Caco-2 (cell line): ENCODE measurements at regions not wholly inside any gene's neighbourhood (a gene's known extent, or its start where the extent isn't known, plus 50 kb on each side); places are given as distances from the start of the nearest gene placed in this dataset.

Experiments
- BruUV-seq: library from RNA; stranded (reverse); fragments of 400-500 nt; replicated peaks from 2 replicates; lab custom pipeline; 2021; lab: Mats Ljungman, UMichigan
- CTCF ChIA-PET: fragments of 300-600 bp; sonication (Branson Sonifier 250); formaldehyde crosslinking; loops from one replicate; lab custom pipeline; 2022; ENCODE audit warnings: antibody characterized with exemption; lab: Charles Lee
- POLR2A ChIA-PET: fragments of 300-600 bp; sonication (Branson Sonifier 250); formaldehyde crosslinking; loops from one replicate; lab custom pipeline; 2022; ENCODE audit warnings: antibody characterized with exemption; lab: Charles Lee
- DNase-seq, 2 experiments: peaks; one replicate each; pipeline versions ENCODE4 v3.0.0 to v3.0.0-alpha.2; 2020 to 2022
- H3K27me3 ChIP-seq: replicated peaks from 2 replicates; pipeline ENCODE4 v1.6.0; 2011; ENCODE audit warnings: low read length; ENCODE audit not compliant: control insufficient read depth, insufficient read depth
- H3K36me3 ChIP-seq: 2 replicates; pipeline ENCODE4 v1.5.1; 2011; ENCODE audit warnings: low read length; ENCODE audit not compliant: control insufficient read depth, insufficient read depth
- H3K4me1 ChIP-seq: fragments of 250-450 bp; sonication (Bioruptor Pico); 2 replicates; pipeline ENCODE4 v1.5.1; 2020; ENCODE audit warnings: mild to moderate bottlenecking
- H3K4me3 ChIP-seq: 2 replicates; pipeline ENCODE4 v1.5.1; 2011; ENCODE audit warnings: low read depth, mild to moderate bottlenecking, control low read depth, low read length
- H3K9me3 ChIP-seq: fragments of 250-450 bp; sonication (Bioruptor Pico); 2 replicates; pipeline ENCODE4 v1.5.1; 2020; ENCODE audit warnings: mild to moderate bottlenecking, moderate library complexity
- H3K27ac Mint-ChIP-seq: one replicate; pipeline ENCODE4 v1.8.0; 2022; ENCODE audit warnings: mixed read lengths; ENCODE audit not compliant: unreplicated experiment
- H3K27me3 Mint-ChIP-seq: one replicate; pipeline ENCODE4 v1.8.0; 2022; ENCODE audit warnings: mixed read lengths; ENCODE audit not compliant: insufficient read depth, unreplicated experiment
- H3K36me3 Mint-ChIP-seq: one replicate; pipeline ENCODE4 v1.8.0; 2022; ENCODE audit warnings: mild to moderate bottlenecking, mixed read lengths; ENCODE audit not compliant: insufficient read depth, unreplicated experiment
- H3K4me1 Mint-ChIP-seq: one replicate; pipeline ENCODE4 v1.8.0; 2022; ENCODE audit warnings: low read depth, mixed read lengths; ENCODE audit not compliant: unreplicated experiment
- H3K4me3 Mint-ChIP-seq: one replicate; pipeline ENCODE4 v1.8.0; 2022; ENCODE audit warnings: mild to moderate bottlenecking, moderate library complexity, mixed read lengths; ENCODE audit not compliant: unreplicated experiment
- H3K9me3 Mint-ChIP-seq: one replicate; pipeline ENCODE4 v1.8.0; 2022; ENCODE audit warnings: mixed read lengths; ENCODE audit not compliant: unreplicated experiment
- intact Hi-C: fragments of 100-400 bp; cut with micrococcal nuclease; formaldehyde crosslinking; loops from one replicate; pipeline ENCODE4 v1.10.0; 2022; ENCODE audit not compliant: unreplicated experiment
- TF ChIP-seq, protein P1 (sequence below), 2 experiments: fragments of 200-600 bp in 1 of 2; IDR thresholded peaks; 1 replicate in 1 of 2; 2 replicates in 1 of 2; pipeline versions ENCODE4 v1.5.1 to v1.8.0; 2011 to 2022; ENCODE audit warnings: antibody characterized with exemption in 1 of 2, control low read depth in 1 of 2, inconsistent platforms in 1 of 2, low read depth in 1 of 2, low read length in 1 of 2, mild to moderate bottlenecking in 1 of 2, moderate library complexity in 1 of 2; ENCODE audit not compliant: insufficient read depth in 1 of 2, severe bottlenecking in 1 of 2, unreplicated experiment in 1 of 2

DNA sequence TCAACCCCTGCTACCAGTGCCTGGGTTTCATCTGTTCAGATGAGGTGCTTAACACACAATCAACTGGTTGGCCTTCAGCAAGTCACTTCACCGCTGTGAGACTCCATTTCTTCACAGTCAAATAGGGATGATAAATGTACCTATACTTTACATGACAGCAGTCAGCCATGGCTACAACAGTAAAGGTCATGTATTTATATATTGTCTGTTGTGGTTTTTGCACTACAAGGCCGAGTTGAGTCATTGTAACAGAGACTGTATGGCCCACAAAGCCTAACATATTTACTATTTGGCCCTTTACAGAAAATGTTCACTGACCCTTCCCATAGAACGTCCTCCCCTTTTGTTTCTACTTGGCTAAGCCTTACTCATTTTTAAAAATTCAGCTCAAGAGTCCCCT is 404.6 kb upstream of the F9 start:
- POLR2A ChIA-PET = no interaction called here
- intact Hi-C loops = loop anchor here (1.0 to 5.0 kb wide), 5 partner anchors 75 to 433 kb away; no protein-coding TSS in a partner anchor
- BruUV-seq = no TSS peak
- H3K9me3 ChIP-seq = no peaks in the 10 kb centered on the region
- H3K9me3 Mint-ChIP-seq = peaks cover 9% of the 10 kb centered on the region
- H3K27ac Mint-ChIP-seq = no peak overlapping the region
- no peak overlapping the region for H3K4me3 Mint-ChIP-seq
- H3K27me3 Mint-ChIP-seq = no peaks in the 10 kb centered on the region
- no peak for DNase-seq
- H3K27me3 ChIP-seq = no peaks in the 10 kb centered on the region
- no peaks in the 10 kb centered on the region for H3K4me1 Mint-ChIP-seq
- no peak overlapping the region for H3K4me3 ChIP-seq
- CTCF ChIA-PET = interaction anchor here (1.0 kb wide), 1 partner anchor 304 kb away, joined by 3 read pairs; no protein-coding TSS in a partner anchor
- no peaks in the 10 kb centered on the region for H3K36me3 ChIP-seq
- H3K36me3 Mint-ChIP-seq = no peaks in the 10 kb centered on the region
- H3K4me1 ChIP-seq = no peaks in the 10 kb centered on the region
- TF ChIP-seq, protein P1, sequence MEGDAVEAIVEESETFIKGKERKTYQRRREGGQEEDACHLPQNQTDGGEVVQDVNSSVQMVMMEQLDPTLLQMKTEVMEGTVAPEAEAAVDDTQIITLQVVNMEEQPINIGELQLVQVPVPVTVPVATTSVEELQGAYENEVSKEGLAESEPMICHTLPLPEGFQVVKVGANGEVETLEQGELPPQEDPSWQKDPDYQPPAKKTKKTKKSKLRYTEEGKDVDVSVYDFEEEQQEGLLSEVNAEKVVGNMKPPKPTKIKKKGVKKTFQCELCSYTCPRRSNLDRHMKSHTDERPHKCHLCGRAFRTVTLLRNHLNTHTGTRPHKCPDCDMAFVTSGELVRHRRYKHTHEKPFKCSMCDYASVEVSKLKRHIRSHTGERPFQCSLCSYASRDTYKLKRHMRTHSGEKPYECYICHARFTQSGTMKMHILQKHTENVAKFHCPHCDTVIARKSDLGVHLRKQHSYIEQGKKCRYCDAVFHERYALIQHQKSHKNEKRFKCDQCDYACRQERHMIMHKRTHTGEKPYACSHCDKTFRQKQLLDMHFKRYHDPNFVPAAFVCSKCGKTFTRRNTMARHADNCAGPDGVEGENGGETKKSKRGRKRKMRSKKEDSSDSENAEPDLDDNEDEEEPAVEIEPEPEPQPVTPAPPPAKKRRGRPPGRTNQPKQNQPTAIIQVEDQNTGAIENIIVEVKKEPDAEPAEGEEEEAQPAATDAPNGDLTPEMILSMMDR (IDR thresholded peaks at IDR 0.05; ENCODE audit: insufficient read depth in 1 of 2, low read depth in 1 of 2, low read length in 1 of 2, severe bottlenecking in 1 of 2, unreplicated experiment in 1 of 2) = no peak

- Histone ChIP-seq H3K4me1 (no peaks in the 10 kb centered on the region), H3K4me3 (no peak overlapping the region), H3K9me3 (no peaks in the 10 kb centered on the region), H3K27me3 (no peaks in the 10 kb centered on the region), H3K36me3 (no peaks in the 10 kb centered on the region)
- H3K36me3 Mint-ChIP-seq = no peaks in the 10 kb centered on the region
- intact Hi-C loops = no loop called here
- no peak overlapping the region for H3K27ac Mint-ChIP-seq
- no peak for DNase-seq
- no peaks in the 10 kb centered on the region for H3K27me3 Mint-ChIP-seq
- POLR2A ChIA-PET = no interaction called here
- no peak overlapping the region for H3K4me3 Mint-ChIP-seq
- no peaks in the 10 kb centered on the region for H3K4me1 Mint-ChIP-seq
- CTCF ChIA-PET = no interaction called here
- H3K9me3 Mint-ChIP-seq = peaks cover 9% of the 10 kb centered on the region
- no TSS peak for BruUV-seq
- TF ChIP-seq, protein P1 (IDR thresholded peaks at IDR 0.05; ENCODE audit: insufficient read depth in 1 of 2, low read depth in 1 of 2, low read length in 1 of 2, severe bottlenecking in 1 of 2, unreplicated experiment in 1 of 2) = no peak
These were observed 408.8 kb upstream of the F9 start for GRCh38 chrX:139121616-139122286.

DNA sequence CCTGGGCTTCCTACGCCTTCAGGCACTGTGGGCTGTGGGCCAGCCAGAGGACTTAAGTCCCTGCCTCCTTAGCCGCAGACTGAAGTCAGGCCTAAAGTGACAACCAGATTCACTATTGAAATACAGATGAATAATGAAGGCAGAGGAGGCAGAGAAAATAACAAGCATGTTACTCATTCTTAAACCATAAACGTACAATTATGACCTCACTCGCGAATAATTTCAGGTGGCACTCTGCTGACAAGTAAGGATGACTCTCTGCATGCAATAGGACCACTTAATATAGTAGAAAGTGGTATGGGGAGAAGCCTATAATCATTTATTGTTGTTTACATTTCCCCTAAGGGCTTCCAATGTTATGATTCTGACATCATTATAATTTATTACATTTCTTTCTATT is 409.2 kb upstream of the FGF13 start:
- peaks cover 9% of the 10 kb centered on the region for H3K9me3 Mint-ChIP-seq
- no peaks in the 10 kb centered on the region for H3K27me3 ChIP-seq
- DNase-seq = no peak
- no peaks in the 10 kb centered on the region for H3K36me3 Mint-ChIP-seq
- no peak overlapping the region for H3K4me3 ChIP-seq
- H3K4me1 ChIP-seq = no peaks in the 10 kb centered on the region
- H3K27ac Mint-ChIP-seq = no peak overlapping the region
- no peaks in the 10 kb centered on the region for H3K4me1 Mint-ChIP-seq
- BruUV-seq = no TSS peak
- no peak overlapping the region for H3K4me3 Mint-ChIP-seq
- POLR2A ChIA-PET = interaction anchor here (0.5 kb wide), 1 partner anchor 74 kb away, joined by 3 read pairs; no protein-coding TSS in a partner anchor
- intact Hi-C loops = no loop called here
- CTCF ChIA-PET = no interaction called here
- H3K36me3 ChIP-seq = no peaks in the 10 kb centered on the region
- no peaks in the 10 kb centered on the region for H3K9me3 ChIP-seq
- no peaks in the 10 kb centered on the region for H3K27me3 Mint-ChIP-seq
- TF ChIP-seq, protein P1 (IDR thresholded peaks at IDR 0.05; ENCODE audit: insufficient read depth in 1 of 2, low read depth in 1 of 2, low read length in 1 of 2, severe bottlenecking in 1 of 2, unreplicated experiment in 1 of 2) = no peak
